KG1 (cell line): ENCODE measurements at regions not wholly inside any gene's neighbourhood (a gene's known extent, or its start where the extent isn't known, plus 50 kb on each side); places are given as distances from the start of the nearest gene placed in this dataset.

Source experiments
- DNase-seq: peaks from one replicate; lab custom pipeline; 2025; lab: John Stamatoyannopoulos, UW

- no peak for DNase-seq
Observed at GRCh38 chr9:86764221-86764624, 183.1 kb downstream of the GAS1 start.

- DNase-seq = no peak
Observed at GRCh38 chr9:86763791-86764190, 183.5 kb downstream of the GAS1 start.

- no peak for DNase-seq
Observed at GRCh38 chr9:86757382-86757720, 190.0 kb downstream of the GAS1 start.

- no peak for DNase-seq
Observed at GRCh38 chr9:86756576-86757381, 190.5 kb downstream of the GAS1 start.

GRCh38 chr9:86755561-86755941, 191.8 kb downstream of the GAS1 start:
- no peak for DNase-seq

GRCh38 chr9:86754581-86755560, 192.4 kb downstream of the GAS1 start:
- no peak for DNase-seq

GRCh38 chr9:86753836-86754235, 193.5 kb downstream of the GAS1 start:
- DNase-seq = no peak

GRCh38 chr9:86752733-86753132, 194.6 kb downstream of the GAS1 start:
- DNase-seq = no peak

GRCh38 chr9:86751956-86752355, 195.3 kb downstream of the GAS1 start:
- no peak for DNase-seq

- DNase-seq = no peak
Observed at GRCh38 chr9:86751207-86751606, 196.1 kb downstream of the GAS1 start.

GRCh38 chr9:86749894-86750255, 197.4 kb downstream of the GAS1 start:
- no peak for DNase-seq

GRCh38 chr9:86749161-86749893, 198.0 kb downstream of the GAS1 start:
- DNase-seq = no peak

GRCh38 chr9:86747711-86748110, 199.6 kb downstream of the GAS1 start:
- no peak for DNase-seq

- no peak for DNase-seq
Observed at GRCh38 chr9:86741311-86742208, 205.7 kb downstream of the GAS1 start.

GRCh38 chr9:86735772-86736458, 211.4 kb downstream of the GAS1 start:
- no peak for DNase-seq

- no peak for DNase-seq
Observed at GRCh38 chr9:86734771-86735170, 212.5 kb downstream of the GAS1 start.

GRCh38 chr9:86733929-86734328, 213.4 kb downstream of the GAS1 start:
- no peak for DNase-seq

- DNase-seq = no peak
Observed at GRCh38 chr9:86732514-86733171, 214.7 kb downstream of the GAS1 start.

GRCh38 chr9:86731511-86732063, 215.7 kb downstream of the GAS1 start:
- DNase-seq = no peak
